GM21526 (cell line): ENCODE measurements at regions not wholly inside any gene's neighbourhood (a gene's known extent, or its start where the extent isn't known, plus 50 kb on each side); places are given as distances from the start of the nearest gene placed in this dataset.

Source experiments
- ATAC-seq: cut with Tn5 transposase; IDR thresholded peaks from one replicate; pipeline ENCODE4 v1.9.1; 2021; ENCODE audit warnings: moderate library complexity; ENCODE audit not compliant: unreplicated experiment, low FRiP score

- ATAC-seq: no peak
Observed at GRCh38 chr10:7507887-7508726, 97.3 kb upstream of the SFMBT2 start.

DNA sequence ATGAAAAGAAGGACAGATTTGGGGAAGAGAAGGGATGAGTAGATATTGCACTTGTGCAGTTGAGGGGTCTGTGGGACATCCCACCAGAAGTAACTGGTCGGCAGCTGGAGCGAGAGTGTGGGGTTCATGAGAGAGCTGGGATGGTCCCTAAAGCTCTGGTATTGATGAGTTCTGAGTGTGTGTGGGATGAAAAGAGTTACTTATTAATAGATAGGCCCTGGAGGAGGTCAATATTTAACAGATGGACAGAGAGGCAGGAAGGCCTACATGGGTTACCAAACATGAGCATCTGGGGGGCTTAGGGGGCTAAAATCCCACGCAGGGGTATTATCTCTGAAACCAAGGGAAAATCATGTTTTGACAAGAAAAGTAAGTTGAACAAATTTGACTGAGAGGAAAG is 95.7 kb upstream of the SFMBT2 start:
- no peak for ATAC-seq

DNA sequence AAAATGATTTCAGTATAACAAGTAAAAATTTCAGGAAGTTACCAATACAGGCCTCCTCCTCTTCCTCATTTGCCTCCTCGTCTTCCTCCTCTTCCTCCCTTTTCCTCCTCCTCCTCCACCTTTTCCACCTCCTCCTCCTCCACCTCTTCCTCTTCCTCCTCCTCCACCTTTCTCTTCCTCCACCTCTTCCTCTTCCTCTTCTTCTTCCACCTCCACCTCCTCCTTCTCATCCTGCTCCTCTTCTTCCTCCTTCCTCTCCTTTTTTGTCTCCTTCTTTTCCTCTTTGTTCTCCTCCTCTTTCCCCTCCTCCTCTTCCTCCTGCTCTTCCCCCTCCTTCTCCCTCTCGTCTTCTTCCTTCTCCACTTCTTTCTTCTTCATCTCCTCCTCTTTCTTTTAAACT is 94.4 kb upstream of the SFMBT2 start:
- no peak for ATAC-seq

DNA sequence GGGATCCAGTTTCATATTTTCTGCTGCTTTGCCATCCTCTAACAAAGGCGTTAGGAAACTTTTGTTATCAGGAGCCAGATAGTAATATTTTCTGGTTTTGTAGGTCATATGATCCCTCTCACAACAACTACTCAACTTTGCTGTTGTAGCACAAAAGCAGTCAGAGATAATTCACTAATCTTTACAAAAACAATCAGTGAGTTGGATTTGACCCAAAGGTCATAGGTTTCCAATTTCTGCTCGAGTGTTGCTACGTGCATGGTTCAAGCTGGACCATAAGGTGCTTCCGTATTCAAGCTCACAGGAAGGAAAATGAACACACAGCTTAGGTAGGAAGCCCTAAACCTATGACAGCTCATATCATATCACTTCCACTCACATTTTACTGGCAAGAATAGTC is 92.4 kb upstream of the SFMBT2 start:
- no peak for ATAC-seq

- no peak for ATAC-seq
Observed at GRCh38 chr10:7501157-7501556, 90.3 kb upstream of the SFMBT2 start.

- ATAC-seq: no peak
Observed at GRCh38 chr10:7498111-7498510, 87.3 kb upstream of the SFMBT2 start.

DNA sequence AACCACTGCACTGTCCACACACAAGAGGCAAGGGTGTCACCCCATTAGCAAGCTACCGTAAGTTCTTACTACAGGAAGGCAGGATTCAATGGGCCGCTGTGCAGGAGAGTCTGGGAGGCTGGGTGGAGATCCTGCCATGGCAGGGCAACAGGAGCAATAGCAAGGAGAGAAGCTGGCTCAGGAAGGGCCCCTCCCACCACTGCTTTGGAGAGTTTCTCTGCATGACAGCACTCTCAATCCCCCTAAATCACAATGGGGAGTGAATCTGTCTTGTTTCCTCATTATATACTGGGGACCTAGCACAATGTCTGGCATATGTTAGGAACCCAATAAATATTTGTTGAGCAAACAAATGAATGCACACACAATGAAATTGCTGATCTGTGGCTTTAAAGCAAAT is 83.2 kb upstream of the SFMBT2 start:
- no peak for ATAC-seq

DNA sequence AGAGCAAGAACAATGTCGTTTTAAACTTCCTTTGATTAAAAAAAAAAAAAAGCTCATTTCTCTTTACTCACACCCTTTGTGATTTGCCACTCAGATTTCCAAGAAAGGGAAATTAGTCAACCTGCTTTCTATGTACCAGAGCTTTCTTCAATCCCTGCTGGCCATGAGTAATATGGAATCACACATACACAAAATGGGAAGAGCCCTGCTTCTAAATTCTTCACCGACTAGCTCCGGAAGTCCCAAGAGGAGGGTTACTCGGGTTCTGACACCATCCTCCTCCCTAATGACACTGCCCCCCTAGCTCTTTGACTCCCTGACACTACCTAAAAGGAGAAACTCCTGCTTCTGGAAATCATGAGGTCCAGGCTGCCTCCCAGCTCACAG is 81.8 kb upstream of the SFMBT2 start:
- ATAC-seq: no peak

GRCh38 chr10:7491949-7492659 is 81.3 kb upstream of the SFMBT2 start:
- ATAC-seq: peak; percentile 89

GRCh38 chr10:7491230-7491629 is 80.4 kb upstream of the SFMBT2 start:
- no peak for ATAC-seq

DNA sequence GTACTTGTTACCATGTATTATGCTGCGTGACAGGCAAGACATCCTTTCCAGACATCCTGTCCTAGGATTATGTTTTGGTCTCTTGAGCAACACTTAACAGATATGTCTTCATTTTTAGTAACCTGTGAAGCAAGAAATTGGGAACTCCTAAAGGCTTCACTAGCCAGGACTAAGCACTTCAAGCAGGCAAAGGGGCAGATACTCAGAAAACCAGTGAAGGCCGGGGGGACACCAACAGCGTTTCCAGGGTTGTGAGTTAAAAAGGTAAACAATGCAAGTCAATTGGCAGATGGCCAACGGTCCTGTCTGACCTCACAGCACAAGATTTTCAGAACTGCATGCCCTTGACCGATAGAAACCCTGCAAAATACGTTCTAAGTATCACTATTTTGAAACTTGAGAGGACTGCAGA is 77.6 kb upstream of the SFMBT2 start:
- ATAC-seq: no peak

DNA sequence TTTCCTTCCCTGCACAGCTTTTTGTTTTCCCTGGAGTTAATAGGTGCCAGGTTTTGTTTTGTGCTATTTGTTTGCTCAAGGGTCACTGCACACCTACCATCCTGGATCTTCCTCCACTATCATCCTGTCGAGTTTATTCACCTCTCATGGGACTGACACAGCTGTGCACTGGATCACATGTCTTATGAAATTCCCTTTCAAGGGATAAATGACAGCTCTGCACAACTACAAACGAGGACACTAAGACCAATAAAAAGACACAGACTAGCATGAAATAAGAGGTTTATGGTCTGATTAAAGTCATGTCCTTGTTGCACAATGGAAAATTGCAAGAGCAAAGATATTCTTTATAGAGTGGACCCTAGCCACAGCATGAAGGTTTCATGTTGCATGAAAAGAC is 76.7 kb upstream of the SFMBT2 start:
- ATAC-seq: no peak

DNA sequence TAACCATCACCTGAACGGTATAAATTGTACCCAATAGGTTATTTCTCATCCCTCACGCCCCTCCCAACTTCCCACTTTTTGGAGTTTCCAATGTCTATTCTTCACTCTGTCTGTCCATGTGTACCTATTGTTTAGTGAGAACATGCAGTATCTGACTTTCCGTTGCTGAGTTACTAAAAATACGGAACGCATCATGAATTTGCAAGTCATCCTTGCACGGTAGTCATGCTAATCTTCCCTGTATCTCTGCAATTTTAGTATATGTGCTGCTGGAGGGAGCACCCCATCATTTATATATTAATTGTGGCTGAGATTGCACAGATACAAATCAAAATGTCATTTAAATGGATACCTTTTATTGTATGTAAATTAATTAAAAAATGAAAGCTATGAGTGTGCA is 75.7 kb upstream of the SFMBT2 start:
- no peak for ATAC-seq

GRCh38 chr10:7485799-7486198 is 75.0 kb upstream of the SFMBT2 start:
- no peak for ATAC-seq

DNA sequence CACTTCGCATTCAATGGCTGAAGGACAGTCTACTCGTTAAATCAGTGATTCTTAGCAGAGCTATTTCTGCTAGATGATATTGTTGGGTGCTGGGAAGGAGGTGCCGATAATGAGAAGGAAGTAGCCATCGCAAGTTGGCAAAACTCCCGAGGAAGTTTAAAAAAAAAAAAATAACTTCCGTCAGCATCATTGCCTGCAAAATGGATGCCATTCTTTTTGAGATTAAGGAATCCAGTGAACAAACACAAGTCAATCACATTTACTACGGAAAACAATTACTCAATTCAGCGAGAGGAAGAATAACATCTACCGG is 74.4 kb upstream of the SFMBT2 start:
- ATAC-seq: no peak

- peak; percentile 78 for ATAC-seq
Observed at GRCh38 chr10:7484456-7485243, 73.8 kb upstream of the SFMBT2 start.

DNA sequence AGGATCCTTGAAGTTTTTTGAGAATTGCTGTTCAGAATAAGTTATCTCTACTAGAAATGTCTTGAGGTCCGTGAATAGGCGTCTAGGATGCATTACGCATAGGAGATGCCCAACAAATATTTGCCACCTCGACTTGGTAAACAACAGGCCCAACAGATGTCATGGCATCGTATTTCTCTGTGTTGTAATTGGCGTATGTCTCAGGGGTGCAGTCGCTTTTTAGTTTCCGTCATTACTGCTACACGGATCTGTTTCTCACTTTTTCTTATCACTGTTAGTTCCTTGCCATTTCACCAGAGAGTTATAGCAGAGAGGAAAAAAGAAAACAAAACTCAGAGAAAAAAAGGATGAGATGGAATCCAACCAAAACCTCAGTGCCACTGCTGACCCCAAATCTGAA is 73.0 kb upstream of the SFMBT2 start:
- ATAC-seq: no peak

- ATAC-seq: no peak
Observed at GRCh38 chr10:7482992-7483391, 72.2 kb upstream of the SFMBT2 start.

DNA sequence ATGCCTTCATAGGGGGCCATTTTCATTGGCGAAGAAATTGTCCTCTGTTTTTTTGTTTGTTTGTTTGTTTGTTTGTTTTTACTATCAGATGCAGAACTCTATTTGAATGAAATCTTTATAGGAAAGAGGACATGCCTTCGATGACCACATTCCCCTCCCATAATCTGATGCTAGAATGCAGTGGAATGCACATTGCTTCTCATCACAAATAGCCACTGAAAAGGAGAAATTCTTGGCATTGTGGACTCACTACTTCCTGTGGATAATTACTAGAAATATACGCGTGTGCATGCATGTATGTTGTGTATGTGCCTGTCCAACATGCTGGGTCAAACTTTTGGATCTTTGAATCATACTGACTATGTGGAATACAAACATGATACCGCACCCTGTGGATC is 70.5 kb upstream of the SFMBT2 start:
- no peak for ATAC-seq

DNA sequence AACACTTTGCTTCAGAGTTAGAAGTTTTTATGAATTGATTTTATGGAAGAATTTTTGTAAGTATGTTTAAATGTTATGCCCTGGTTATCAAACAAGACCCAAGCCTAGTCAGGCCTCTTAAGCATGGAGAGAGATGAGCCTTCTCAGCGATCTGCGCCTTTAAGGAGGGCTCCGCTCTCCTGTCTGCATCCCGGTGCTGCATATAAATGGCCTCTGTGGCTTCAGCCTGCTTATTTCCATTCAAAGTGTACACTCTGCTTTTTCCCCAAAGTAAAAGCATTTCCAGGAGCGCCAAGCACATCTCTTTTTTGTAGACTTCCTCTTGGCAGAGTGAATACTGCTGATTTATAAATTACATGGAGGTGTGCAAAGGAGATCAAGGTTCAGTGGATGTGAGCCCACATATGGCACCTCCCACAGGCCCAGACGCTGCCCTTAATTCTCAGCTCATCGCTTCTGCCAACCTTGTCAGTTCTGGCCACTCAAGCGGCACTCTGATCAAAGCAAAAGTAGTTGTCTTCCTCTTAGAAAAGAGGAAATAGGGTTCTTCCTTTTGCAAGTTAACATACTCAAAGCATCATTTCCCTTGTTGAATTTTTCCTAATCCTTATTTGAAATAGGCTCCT is 70.0 kb upstream of the SFMBT2 start:
- peak; percentile 48 for ATAC-seq
